PC-3 (cell line): ENCODE measurements at regions not wholly inside any gene's neighbourhood (a gene's known extent, or its start where the extent isn't known, plus 50 kb on each side); places are given as distances from the start of the nearest gene placed in this dataset.

Experiments used
- ATAC-seq: fragments of 200-7000 bp; cut with Tn5 transposase; 2 replicates; pipeline ENCODE4 v1.9.1; 2020; ENCODE audit warnings: mild to moderate bottlenecking, moderate library complexity
- BruUV-seq: library from RNA; stranded (reverse); fragments of 400-500 nt; replicated peaks from 2 replicates; lab custom pipeline; 2021; lab: Mats Ljungman, UMichigan
- CTCF ChIA-PET: fragments of 300-600 bp; sonication (Branson Sonifier 250); formaldehyde crosslinking; loops from one replicate; lab custom pipeline; 2022; ENCODE audit warnings: antibody characterized with exemption; lab: Charles Lee
- POLR2A ChIA-PET: fragments of 300-600 bp; sonication (Branson Sonifier 250); formaldehyde crosslinking; loops from one replicate; lab custom pipeline; 2022; ENCODE audit warnings: antibody characterized with exemption; ENCODE audit not compliant: unreplicated experiment; lab: Charles Lee
- DNase-seq: peaks from one replicate; pipeline ENCODE4 v3.0.0-alpha.2; 2015
- H2AFZ ChIP-seq: fragments of 300-600 bp; sonication (generic); 2 replicates; pipeline ENCODE4 v1.6.0; 2016; ENCODE audit warnings: antibody characterized with exemption, low read length
- H3F3A ChIP-seq: fragments of 300-600 bp; sonication (generic); one replicate; pipeline ENCODE4 v1.6.0; 2017; ENCODE audit warnings: antibody characterized with exemption, low read length, control low read depth, mild to moderate bottlenecking; ENCODE audit not compliant: unreplicated experiment
- H3K27ac ChIP-seq: fragments of 300-600 bp; sonication (generic); 2 replicates; pipeline ENCODE4 v1.5.1; 2016; ENCODE audit warnings: mild to moderate bottlenecking, low read length
- H3K27me3 ChIP-seq: fragments of 300-600 bp; sonication (generic); 2 replicates; pipeline ENCODE4 v1.6.1; 2016; ENCODE audit warnings: low read length, mixed read lengths
- H3K36me3 ChIP-seq: fragments of 300-600 bp; sonication (generic); 2 replicates; pipeline ENCODE4 v1.6.1; 2016; ENCODE audit warnings: low read depth, mixed run types, low read length, mixed read lengths
- H3K4me1 ChIP-seq: fragments of 300-600 bp; sonication (generic); 2 replicates; pipeline ENCODE4 v1.5.1; 2016; ENCODE audit warnings: low read length; ENCODE audit not compliant: insufficient read depth
- H3K4me2 ChIP-seq: fragments of 300-600 bp; sonication (generic); 2 replicates; pipeline ENCODE4 v1.6.0; 2016; ENCODE audit warnings: low read length
- H3K4me3 ChIP-seq: fragments of 300-600 bp; sonication (generic); 2 replicates; pipeline ENCODE4 v1.5.1; 2016; ENCODE audit warnings: mild to moderate bottlenecking, low read length, mixed read lengths
- H3K79me2 ChIP-seq: fragments of 300-600 bp; sonication (generic); 2 replicates; pipeline ENCODE4 v1.6.1; 2017; ENCODE audit warnings: low read length, mixed read lengths
- H3K9ac ChIP-seq: fragments of 300-600 bp; sonication (generic); 2 replicates; pipeline ENCODE4 v1.6.0; 2016; ENCODE audit warnings: mild to moderate bottlenecking, low read length
- H3K9me2 ChIP-seq: fragments of 300-600 bp; sonication (generic); replicated peaks from 2 replicates; pipeline ENCODE4 v1.6.1; 2016; ENCODE audit warnings: mixed run types, low read length, mixed read lengths
- H3K9me3 ChIP-seq: fragments of 300-600 bp; sonication (generic); 2 replicates; pipeline ENCODE4 v1.6.1; 2016; ENCODE audit warnings: low read length, mixed read lengths
- H4K20me1 ChIP-seq: fragments of 300-600 bp; sonication (generic); 2 replicates; pipeline ENCODE4 v1.6.1; 2016; ENCODE audit warnings: low read length, mixed read lengths
- CTCF ChIP-seq: fragments of 300-600 bp; sonication (generic); conservative IDR thresholded peaks from 2 replicates; pipeline ENCODE4 v1.5.1; 2017; ENCODE audit warnings: antibody characterized with exemption, low read depth, mild to moderate bottlenecking, low read length
- EZH2 ChIP-seq: fragments of 300-600 bp; sonication (generic); IDR thresholded peaks from one replicate; pipeline ENCODE4 v1.6.1; 2017; ENCODE audit warnings: antibody characterized with exemption, mild to moderate bottlenecking, low read length; ENCODE audit not compliant: unreplicated experiment
- EZH2phosphoT487 ChIP-seq: fragments of 300-600 bp; sonication (generic); IDR thresholded peaks from 2 replicates; pipeline ENCODE4 v1.6.1; 2018; ENCODE audit warnings: mild to moderate bottlenecking, antibody characterized with exemption, low read length, borderline replicate concordance
- intact Hi-C: fragments of 100-400 bp; cut with micrococcal nuclease; formaldehyde crosslinking; loops from 2 replicates; pipeline ENCODE4 v1.9.0; 2023

GRCh38 chr1:188761226-188761625 lies 1716.4 kb downstream of the BRINP3 start:
- Histone ChIP-seq H4K20me1 (no peaks in the 10 kb centered on the region), H2AFZ (no peak overlapping the region), H3K9ac (no peak overlapping the region), H3F3A (no peaks in the 10 kb centered on the region), H3K9me2 (no peaks in the 10 kb centered on the region), H3K9me3 (no peaks in the 10 kb centered on the region), H3K27me3 (no peaks in the 10 kb centered on the region), H3K79me2 (no peaks in the 10 kb centered on the region), H3K4me2 (no peak overlapping the region), H3K36me3 (no peaks in the 10 kb centered on the region), H3K4me3 (no peak overlapping the region), H3K27ac (no peak overlapping the region), H3K4me1 (no peaks in the 10 kb centered on the region)
- intact Hi-C loops, result no loop called here
- POLR2A ChIA-PET, result no interaction called here
- CTCF ChIA-PET, result no interaction called here
- ATAC-seq, result no peak
- DNase-seq, result no peak
- no TSS peak for BruUV-seq
- TF ChIP-seq EZH2phosphoT487 (no peak), CTCF (no peak), EZH2 (no peak)

- Histone ChIP-seq H3K36me3 (no peaks in the 10 kb centered on the region), H3K27ac (no peak overlapping the region), H3K4me1 (no peaks in the 10 kb centered on the region), H3K79me2 (no peaks in the 10 kb centered on the region), H2AFZ (no peak overlapping the region), H3K9ac (no peak overlapping the region), H4K20me1 (no peaks in the 10 kb centered on the region), H3K9me2 (no peaks in the 10 kb centered on the region), H3K9me3 (no peaks in the 10 kb centered on the region), H3K4me3 (no peak overlapping the region), H3K27me3 (no peaks in the 10 kb centered on the region), H3F3A (no peaks in the 10 kb centered on the region), H3K4me2 (no peak overlapping the region)
- ChIA-PET POLR2A (no interaction called here), CTCF (no interaction called here)
- intact Hi-C loops, result no loop called here
- ATAC-seq (no peak), DNase-seq (no peak)
- BruUV-seq, result no TSS peak
- TF ChIP-seq EZH2, result no peak
- TF ChIP-seq EZH2phosphoT487, result no peak
- TF ChIP-seq CTCF, result no peak
Measured at GRCh38 chr1:188762166-188762743, 1715.4 kb downstream of the BRINP3 start.

GRCh38 chr1:188763541-188763940 lies 1714.1 kb downstream of the BRINP3 start:
- H3K9me3 ChIP-seq, result no peaks in the 10 kb centered on the region
- no peak overlapping the region for H2AFZ ChIP-seq
- no peak overlapping the region for H3K9ac ChIP-seq
- no peaks in the 10 kb centered on the region for H3K4me1 ChIP-seq
- H3K27ac ChIP-seq, result no peak overlapping the region
- POLR2A ChIA-PET, result no interaction called here
- CTCF ChIA-PET, result no interaction called here
- intact Hi-C loops, result no loop called here
- no peaks in the 10 kb centered on the region for H3K79me2 ChIP-seq
- H3K9me2 ChIP-seq, result no peaks in the 10 kb centered on the region
- TF ChIP-seq CTCF (no peak), EZH2phosphoT487 (no peak), EZH2 (no peak)
- H3K27me3 ChIP-seq, result no peaks in the 10 kb centered on the region
- DNase-seq (no peak), ATAC-seq (no peak)
- no peaks in the 10 kb centered on the region for H3F3A ChIP-seq
- no peaks in the 10 kb centered on the region for H4K20me1 ChIP-seq
- H3K36me3 ChIP-seq, result no peaks in the 10 kb centered on the region
- H3K4me3 ChIP-seq, result no peak overlapping the region
- H3K4me2 ChIP-seq, result no peak overlapping the region
- no TSS peak for BruUV-seq
